NT2/D1 (cell line): ENCODE measurements at regions not wholly inside any gene's neighbourhood (a gene's known extent, or its start where the extent isn't known, plus 50 kb on each side); places are given as distances from the start of the nearest gene placed in this dataset.

Source experiments
- DNase-seq: peaks from one replicate; pipeline ENCODE4 v3.0.0-alpha.2; 2011; ENCODE audit warnings: low read depth, low spot score
- H3K27me3 ChIP-seq: 2 replicates; pipeline ENCODE4 v1.6.0; 2011; ENCODE audit warnings: mild to moderate bottlenecking; ENCODE audit not compliant: insufficient read length, insufficient read depth
- H3K36me3 ChIP-seq: 2 replicates; pipeline ENCODE4 v1.6.1; 2011; ENCODE audit warnings: mild to moderate bottlenecking, low read length, mixed read lengths; ENCODE audit not compliant: insufficient read depth, insufficient read length
- H3K4me1 ChIP-seq: 2 replicates; pipeline ENCODE4 v1.5.1; 2011; ENCODE audit not compliant: insufficient read depth, insufficient read length
- H3K4me3 ChIP-seq: 2 replicates; pipeline ENCODE4 v1.5.1; 2011; ENCODE audit warnings: low read depth; ENCODE audit not compliant: insufficient read length
- H3K9ac ChIP-seq: 2 replicates; pipeline ENCODE4 v1.6.0; 2011; ENCODE audit warnings: low read depth; ENCODE audit not compliant: insufficient read length
- H3K9me3 ChIP-seq: 2 replicates; pipeline ENCODE4 v1.5.1; 2011; ENCODE audit warnings: mild to moderate bottlenecking, low read length; ENCODE audit not compliant: insufficient read depth
- SUZ12 ChIP-seq: IDR thresholded peaks from 2 replicates; pipeline ENCODE4 v1.6.1; 2011; ENCODE audit not compliant: insufficient read length, insufficient read depth; ENCODE audit errors: extremely low read depth
- YY1 ChIP-seq: IDR thresholded peaks from 2 replicates; pipeline ENCODE4 v1.6.1; 2011; ENCODE audit not compliant: insufficient read length, insufficient read depth
- ZNF274 ChIP-seq: IDR thresholded peaks from 2 replicates; pipeline ENCODE4 v1.6.1; 2011; ENCODE audit warnings: mild to moderate bottlenecking, low read depth, low read length

DNA sequence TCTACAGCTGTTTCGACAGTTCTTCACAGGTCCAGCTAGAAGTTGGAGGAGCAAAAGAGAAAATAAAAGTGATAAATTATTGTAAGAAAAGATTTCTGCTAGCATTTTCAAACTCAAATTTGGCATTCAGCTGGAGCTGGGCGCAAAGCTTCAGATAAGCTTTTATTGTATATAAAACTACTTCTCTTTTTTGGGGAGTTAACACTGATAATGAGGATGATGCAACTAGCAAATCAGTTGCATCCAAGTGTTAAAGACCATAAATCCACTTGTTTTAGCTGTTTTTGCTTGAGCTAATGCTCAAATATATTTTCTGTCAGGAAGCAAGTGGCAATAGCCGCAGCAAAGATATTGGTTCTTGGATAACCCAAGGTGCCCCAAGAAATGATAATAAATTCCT lies 127.1 kb upstream of the PKN2 start:
- Histone ChIP-seq H3K4me3 (no peak overlapping the region), H3K36me3 (no peaks in the 10 kb centered on the region), H3K4me1 (no peaks in the 10 kb centered on the region), H3K9me3 (no peaks in the 10 kb centered on the region), H3K27me3 (no peaks in the 10 kb centered on the region), H3K9ac (no peak overlapping the region)
- TF ChIP-seq YY1 = no peak
- TF ChIP-seq ZNF274 = no peak
- TF ChIP-seq SUZ12 = no peak
- DNase-seq = no peak

DNA sequence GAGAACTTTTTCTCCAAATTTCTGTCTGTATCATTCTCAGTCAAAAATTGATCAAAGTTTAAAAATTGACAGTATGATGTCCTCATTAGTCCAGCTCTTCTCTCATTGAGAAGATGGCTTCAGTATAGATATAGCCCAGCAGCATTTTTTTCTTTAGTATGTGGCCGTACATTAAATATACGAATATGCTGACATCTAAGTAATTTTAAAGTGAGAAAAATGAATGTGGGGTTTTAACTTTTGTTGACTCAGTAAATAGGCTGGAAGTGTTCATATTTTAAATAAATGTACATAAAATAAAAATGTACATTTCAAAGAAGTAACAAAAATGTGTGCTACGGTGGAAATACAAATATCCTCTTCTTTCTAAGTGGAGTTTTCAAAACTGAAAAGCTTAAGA lies 123.5 kb upstream of the PKN2 start:
- H3K36me3 ChIP-seq = no peaks in the 10 kb centered on the region
- no peak for DNase-seq
- no peak overlapping the region for H3K9ac ChIP-seq
- no peak overlapping the region for H3K4me3 ChIP-seq
- no peaks in the 10 kb centered on the region for H3K27me3 ChIP-seq
- H3K4me1 ChIP-seq = no peaks in the 10 kb centered on the region
- no peaks in the 10 kb centered on the region for H3K9me3 ChIP-seq
- TF ChIP-seq SUZ12 = no peak
- TF ChIP-seq ZNF274 = no peak
- no peak for TF ChIP-seq YY1

DNA sequence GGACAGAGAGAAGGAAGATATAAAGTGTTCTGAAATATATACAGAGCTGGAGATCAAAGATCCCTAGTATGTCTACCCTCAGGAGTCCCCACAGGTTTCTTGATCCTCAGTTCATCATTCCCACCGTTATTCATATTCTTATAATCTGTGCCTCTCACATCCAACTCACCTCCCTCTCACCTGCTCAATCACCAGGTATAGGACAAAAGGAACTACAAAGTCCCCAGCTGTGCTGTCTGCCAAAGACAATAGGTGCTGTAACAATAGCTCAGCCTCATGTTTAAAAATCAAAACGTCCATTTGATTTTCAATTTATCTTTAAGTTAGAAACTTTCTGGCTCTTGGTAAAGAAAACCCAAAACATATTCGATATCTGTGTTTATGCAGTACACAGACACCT lies 121.1 kb upstream of the PKN2 start:
- no peak overlapping the region for H3K4me3 ChIP-seq

DNA sequence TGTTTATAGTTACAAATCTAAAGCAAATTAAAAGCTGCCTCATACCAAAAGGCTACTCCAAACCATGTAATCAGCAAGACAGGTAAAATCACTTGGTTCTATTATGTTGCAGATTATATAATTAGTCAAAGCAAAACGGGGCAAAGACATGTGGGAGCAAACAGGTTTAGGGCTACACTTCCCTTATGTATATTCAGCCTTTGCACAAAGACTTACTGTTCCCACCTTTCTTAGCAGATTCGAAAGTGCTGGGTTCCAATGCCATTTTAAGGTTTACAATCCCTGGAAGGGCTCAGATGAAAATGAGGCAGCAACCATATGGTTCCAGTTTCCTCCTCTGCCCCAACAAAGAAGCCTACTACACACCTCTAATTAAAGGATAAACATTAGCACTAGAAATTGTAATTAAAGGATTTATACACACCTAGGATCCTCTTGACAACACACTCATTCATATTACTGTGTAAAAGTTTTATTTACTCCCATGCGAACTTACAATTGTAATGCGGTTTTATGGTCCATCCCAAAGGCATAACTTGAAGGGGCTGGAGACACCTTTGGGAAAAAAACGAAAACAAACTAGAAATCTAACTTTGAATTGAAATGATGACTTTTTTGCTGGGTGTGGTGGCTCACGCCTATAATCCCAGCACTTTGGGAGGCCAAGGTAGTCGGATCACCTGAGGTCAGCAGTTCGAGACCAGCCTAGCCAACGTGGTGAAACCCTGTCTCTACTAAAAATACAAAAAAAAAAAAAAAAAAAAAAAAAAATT lies 117.3 kb upstream of the PKN2 start:
- H3K27me3 ChIP-seq = no peaks in the 10 kb centered on the region
- no peak overlapping the region for H3K9ac ChIP-seq
- no peaks in the 10 kb centered on the region for H3K9me3 ChIP-seq
- TF ChIP-seq YY1 (no peak), SUZ12 (no peak), ZNF274 (no peak)
- no peak overlapping the region for H3K4me3 ChIP-seq
- DNase-seq = no peak
- H3K4me1 ChIP-seq = no peaks in the 10 kb centered on the region
- no peaks in the 10 kb centered on the region for H3K36me3 ChIP-seq

More for the DNA sequence above, 121.1 kb upstream of the PKN2 start:
- H3K4me1 ChIP-seq = no peaks in the 10 kb centered on the region
- no peaks in the 10 kb centered on the region for H3K27me3 ChIP-seq
- no peaks in the 10 kb centered on the region for H3K36me3 ChIP-seq
- DNase-seq = no peak
- H3K9ac ChIP-seq = no peak overlapping the region
- TF ChIP-seq YY1 = no peak
- TF ChIP-seq SUZ12 = no peak
- no peak for TF ChIP-seq ZNF274
- no peaks in the 10 kb centered on the region for H3K9me3 ChIP-seq

DNA sequence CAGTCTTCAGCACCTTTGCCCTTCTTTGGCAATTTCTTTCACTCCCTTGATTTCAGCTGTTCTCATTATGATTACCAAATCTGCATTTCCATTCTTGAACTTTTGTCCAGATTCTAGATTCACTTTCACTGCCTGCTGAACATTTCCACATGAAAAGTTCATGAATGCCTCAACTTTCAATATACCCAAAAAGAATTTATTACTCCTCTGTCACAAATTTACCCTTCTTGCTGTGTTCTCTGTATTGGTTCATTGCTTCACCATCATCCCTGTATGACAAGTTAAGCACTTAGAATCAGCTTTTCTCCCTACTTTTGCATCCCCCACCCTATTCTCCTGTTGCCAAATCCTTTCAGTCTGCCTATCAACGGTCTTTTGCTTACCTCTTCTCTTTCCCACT lies 112.6 kb upstream of the PKN2 start:
- H3K9me3 ChIP-seq = no peaks in the 10 kb centered on the region
- no peak overlapping the region for H3K4me3 ChIP-seq
- no peaks in the 10 kb centered on the region for H3K36me3 ChIP-seq
- no peak overlapping the region for H3K9ac ChIP-seq
- TF ChIP-seq SUZ12 (no peak), YY1 (no peak)
- no peak for DNase-seq
- H3K4me1 ChIP-seq = no peaks in the 10 kb centered on the region
- H3K27me3 ChIP-seq = no peaks in the 10 kb centered on the region

DNA sequence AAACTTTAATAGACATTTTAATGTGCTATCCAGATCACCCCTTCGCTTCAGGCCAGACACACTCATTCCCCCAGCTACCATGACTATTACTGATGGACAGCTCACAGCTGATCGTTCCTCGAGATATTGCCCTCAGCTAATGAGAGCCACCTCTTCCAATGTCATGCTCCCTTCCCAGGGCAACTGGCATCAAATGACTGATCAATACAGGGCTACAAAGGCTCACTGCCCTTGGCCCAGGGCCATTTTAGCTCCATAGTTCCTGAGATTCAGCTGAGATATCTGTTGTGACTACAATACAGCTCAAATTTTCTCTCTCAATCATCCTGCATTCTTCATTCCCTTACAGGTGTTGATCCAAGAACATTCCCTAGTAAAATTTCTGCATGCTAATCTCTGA lies 104.5 kb upstream of the PKN2 start:
- H3K9me3 ChIP-seq = no peaks in the 10 kb centered on the region
- TF ChIP-seq ZNF274 = no peak
- TF ChIP-seq SUZ12 = no peak
- TF ChIP-seq YY1 = no peak
- DNase-seq = no peak
- H3K27me3 ChIP-seq = no peaks in the 10 kb centered on the region
- H3K9ac ChIP-seq = no peak overlapping the region
- H3K4me3 ChIP-seq = no peak overlapping the region
- H3K4me1 ChIP-seq = no peaks in the 10 kb centered on the region
- H3K36me3 ChIP-seq = no peaks in the 10 kb centered on the region

DNA sequence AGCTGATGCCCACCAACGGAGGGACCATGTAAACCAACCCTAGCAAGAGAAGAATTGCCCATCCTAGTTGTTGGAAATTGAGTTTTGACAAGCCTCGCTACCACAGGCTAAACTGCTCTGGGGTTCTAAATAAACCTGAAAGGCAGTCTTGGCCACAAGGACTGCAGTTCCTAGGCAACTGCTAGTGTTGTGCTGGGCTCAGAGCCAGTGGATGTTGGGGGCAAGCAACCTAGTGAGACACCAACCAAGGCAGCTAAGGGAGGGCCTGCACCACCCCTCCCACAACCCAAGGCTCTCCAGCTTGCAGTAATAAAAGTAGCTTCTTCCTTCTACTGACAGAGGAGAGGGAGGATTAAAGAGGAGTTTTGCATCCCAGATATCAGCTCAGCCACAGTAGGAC lies 102.4 kb upstream of the PKN2 start:
- H3K9me3 ChIP-seq = no peaks in the 10 kb centered on the region
- no peaks in the 10 kb centered on the region for H3K27me3 ChIP-seq
- H3K36me3 ChIP-seq = no peaks in the 10 kb centered on the region
- H3K4me3 ChIP-seq = no peak overlapping the region
- TF ChIP-seq SUZ12 (no peak), YY1 (no peak), ZNF274 (no peak)
- no peak for DNase-seq
- H3K4me1 ChIP-seq = no peaks in the 10 kb centered on the region
- no peak overlapping the region for H3K9ac ChIP-seq

DNA sequence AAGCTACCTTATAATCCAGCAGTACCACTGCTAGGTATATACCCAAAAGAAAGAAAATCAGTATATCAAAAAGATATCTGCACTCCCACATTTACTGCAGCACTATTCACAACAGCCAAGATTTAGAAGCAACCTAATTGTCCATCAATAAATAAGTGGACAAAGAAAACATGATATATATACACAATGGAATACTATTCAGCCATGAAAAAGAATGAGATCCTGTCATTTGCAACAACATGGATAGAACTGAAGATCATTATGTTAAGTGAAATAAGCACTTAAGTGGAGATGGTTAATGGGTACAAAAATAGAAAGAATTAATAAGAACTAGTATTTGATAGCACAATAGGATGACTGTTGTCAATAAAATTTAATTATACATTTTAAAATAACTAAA lies 90.7 kb upstream of the PKN2 start:
- Histone ChIP-seq H3K36me3 (no peaks in the 10 kb centered on the region), H3K9ac (no peak overlapping the region), H3K9me3 (peaks cover 12% of the 10 kb centered on the region; the same call in 1 of the 2 replicates), H3K4me1 (no peaks in the 10 kb centered on the region), H3K4me3 (no peak overlapping the region), H3K27me3 (no peaks in the 10 kb centered on the region)
- TF ChIP-seq SUZ12 (no peak), YY1 (no peak), ZNF274 (no peak)
- DNase-seq = no peak
